ENCODE measurements at regions not wholly inside any gene's neighbourhood (a gene's known extent, or its start where the extent isn't known, plus 50 kb on each side); places are given as distances from the start of the nearest gene placed in this dataset.

DNA sequence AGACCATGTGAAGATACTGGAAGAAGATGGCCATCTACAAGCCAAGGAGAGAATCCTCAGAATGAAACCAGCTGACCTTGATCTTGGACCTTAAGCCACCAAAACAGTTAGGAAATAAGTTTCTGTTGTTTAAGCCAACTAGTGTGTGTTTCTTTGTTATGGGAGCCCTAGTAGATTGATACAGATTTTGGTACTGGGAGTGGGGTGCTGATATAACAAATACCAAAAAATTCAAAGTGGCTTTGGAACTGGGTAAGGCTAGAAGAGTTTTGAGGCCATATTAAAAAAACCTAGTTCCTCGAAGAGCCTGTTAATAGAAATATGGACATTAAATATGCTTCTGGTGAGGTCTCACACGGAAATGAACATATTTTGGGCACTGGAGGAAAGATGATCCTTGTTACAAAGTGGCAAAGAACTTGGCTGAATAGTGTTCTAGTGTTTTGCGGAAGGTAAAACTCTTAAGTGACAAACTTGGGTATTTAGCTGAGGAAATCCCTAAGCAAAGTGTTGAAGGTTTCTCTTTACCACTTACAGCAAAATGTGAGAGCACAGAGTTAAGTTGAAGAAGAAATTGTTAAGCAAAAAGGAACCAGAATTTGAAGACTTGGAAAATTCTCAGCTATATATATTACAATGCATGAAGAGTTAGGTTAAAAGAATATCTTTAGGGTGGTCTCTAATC is 55.1 kb upstream of the CD83 start:
- Mint-ChIP-seq H3K27ac (no peak overlapping the region), H3K4me1 (peaks cover 5% of the 10 kb centered on the region), H3K4me3 (no peak overlapping the region), H3K27me3 (ENCODE audit: low read depth in 3 of 3) (peaks cover 4 to 22% (median 15%) of the 10 kb centered on the region in 3 donors), H3K36me3 (no peaks in the 10 kb centered on the region), H3K9me3 (peaks cover 0 to 4% (median 0%) of the 10 kb centered on the region in 7 donors)
- Histone ChIP-seq H2AFZ (ENCODE audit: insufficient read depth, low read depth, low read length, poor library complexity, severe bottlenecking) (no peak overlapping the region), H3K4me2 (replicated peaks; ENCODE audit: extremely low read depth, low read length, poor library complexity, severe bottlenecking) (no peak overlapping the region), H3K27me3 (ENCODE audit: control insufficient read depth in 2 of 2, insufficient read depth in 2 of 2, low read length in 2 of 2) (peaks cover 13 to 15% of the 10 kb centered on the region in 2 donors), H3K27ac (ENCODE audit: low read depth in 1 of 2, low read length in 2 of 2) (no peak overlapping the region), H3K4me3 (replicated peaks in 1 of 3; ENCODE audit: low read depth in 2 of 3, low read length in 3 of 3) (no peak overlapping the region), H3K79me2 (ENCODE audit: insufficient read depth, low read length) (no peaks in the 10 kb centered on the region), H3K36me3 (replicated peaks in 1 of 2; ENCODE audit: control insufficient read depth in 1 of 2, insufficient read depth in 2 of 2, low read length in 2 of 2) (no peaks in the 10 kb centered on the region), H3K9ac (ENCODE audit: insufficient read depth, low read length, poor library complexity, severe bottlenecking) (no peak overlapping the region), H3K4me1 (ENCODE audit: control insufficient read depth in 1 of 2, insufficient read depth in 2 of 2, low read length in 2 of 2) (no peaks in the 10 kb centered on the region), H4K20me1 (ENCODE audit: insufficient read depth, low read length) (no peaks in the 10 kb centered on the region), H3K9me3 (replicated peaks in 1 of 2; ENCODE audit: control insufficient read depth in 1 of 2, insufficient read depth in 1 of 2, low read length in 2 of 2) (no peaks in the 10 kb centered on the region)
- no peak for DNase-seq
- intact Hi-C loops (cut with micrococcal nuclease) = loop anchor here (5.0 to 10.0 kb wide), 3 partner anchors 138 to 265 kb away; partner anchors contain the start of gene RNF182 (in 1 of the 2)
- 82% methylated on average over 2 of the region's 3 CpGs for WGBS (ENCODE audit: insufficient coverage)
- TF ChIP-seq, protein P1, sequence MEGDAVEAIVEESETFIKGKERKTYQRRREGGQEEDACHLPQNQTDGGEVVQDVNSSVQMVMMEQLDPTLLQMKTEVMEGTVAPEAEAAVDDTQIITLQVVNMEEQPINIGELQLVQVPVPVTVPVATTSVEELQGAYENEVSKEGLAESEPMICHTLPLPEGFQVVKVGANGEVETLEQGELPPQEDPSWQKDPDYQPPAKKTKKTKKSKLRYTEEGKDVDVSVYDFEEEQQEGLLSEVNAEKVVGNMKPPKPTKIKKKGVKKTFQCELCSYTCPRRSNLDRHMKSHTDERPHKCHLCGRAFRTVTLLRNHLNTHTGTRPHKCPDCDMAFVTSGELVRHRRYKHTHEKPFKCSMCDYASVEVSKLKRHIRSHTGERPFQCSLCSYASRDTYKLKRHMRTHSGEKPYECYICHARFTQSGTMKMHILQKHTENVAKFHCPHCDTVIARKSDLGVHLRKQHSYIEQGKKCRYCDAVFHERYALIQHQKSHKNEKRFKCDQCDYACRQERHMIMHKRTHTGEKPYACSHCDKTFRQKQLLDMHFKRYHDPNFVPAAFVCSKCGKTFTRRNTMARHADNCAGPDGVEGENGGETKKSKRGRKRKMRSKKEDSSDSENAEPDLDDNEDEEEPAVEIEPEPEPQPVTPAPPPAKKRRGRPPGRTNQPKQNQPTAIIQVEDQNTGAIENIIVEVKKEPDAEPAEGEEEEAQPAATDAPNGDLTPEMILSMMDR (IDR thresholded peaks at IDR 0.05) = no peak

DNA sequence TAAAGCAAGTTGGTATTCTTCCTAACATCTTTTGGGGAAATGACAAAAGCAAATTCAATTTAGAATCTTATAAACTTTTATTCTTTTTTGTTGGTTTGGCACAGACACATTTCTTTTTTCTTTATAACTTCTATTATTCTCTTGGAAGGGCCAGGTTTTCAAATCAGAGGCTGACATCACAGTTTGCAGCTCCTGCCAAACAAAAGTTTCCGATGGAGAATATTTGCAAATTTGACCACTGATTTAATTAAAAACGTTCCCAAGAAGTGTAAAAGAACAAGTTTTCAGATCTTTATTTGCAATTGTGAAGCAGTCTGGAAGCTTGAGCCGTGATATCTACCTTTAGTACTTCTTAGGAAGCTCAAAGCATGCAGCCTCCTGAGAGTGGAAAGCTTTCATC is 53.8 kb upstream of the CD83 start:
- H2AFZ ChIP-seq (ENCODE audit: insufficient read depth, low read depth, low read length, poor library complexity, severe bottlenecking) = no peak overlapping the region
- no peak overlapping the region for H3K27ac Mint-ChIP-seq
- intact Hi-C loops (cut with micrococcal nuclease) = loop anchor here (5.0 to 10.0 kb wide), 3 partner anchors 139 to 266 kb away; partner anchors contain the start of gene RNF182 (in 1 of the 2)
- H3K4me1 Mint-ChIP-seq = peaks cover 9% of the 10 kb centered on the region
- no peaks in the 10 kb centered on the region for H3K4me1 ChIP-seq (ENCODE audit: control insufficient read depth in 1 of 2, insufficient read depth in 2 of 2, low read length in 2 of 2)
- no peaks in the 10 kb centered on the region for H3K79me2 ChIP-seq (ENCODE audit: insufficient read depth, low read length)
- TF ChIP-seq, protein P1 (IDR thresholded peaks at IDR 0.05) = no peak
- no peaks in the 10 kb centered on the region for H4K20me1 ChIP-seq (ENCODE audit: insufficient read depth, low read length)
- no peaks in the 10 kb centered on the region for H3K36me3 ChIP-seq (replicated peaks in 1 of 2; ENCODE audit: control insufficient read depth in 1 of 2, insufficient read depth in 2 of 2, low read length in 2 of 2)
- no peak overlapping the region for H3K4me2 ChIP-seq (replicated peaks; ENCODE audit: extremely low read depth, low read length, poor library complexity, severe bottlenecking)
- DNase-seq = no peak
- H3K9me3 Mint-ChIP-seq = peaks cover 0 to 4% (median 0%) of the 10 kb centered on the region in 7 donors
- H3K9ac ChIP-seq (ENCODE audit: insufficient read depth, low read length, poor library complexity, severe bottlenecking) = no peak overlapping the region
- no peak overlapping the region for H3K27ac ChIP-seq (ENCODE audit: low read depth in 1 of 2, low read length in 2 of 2)
- H3K4me3 Mint-ChIP-seq = no peak overlapping the region
- peaks cover 13 to 15% of the 10 kb centered on the region in 2 donors for H3K27me3 ChIP-seq (ENCODE audit: control insufficient read depth in 2 of 2, insufficient read depth in 2 of 2, low read length in 2 of 2)
- no peaks in the 10 kb centered on the region for H3K9me3 ChIP-seq (replicated peaks in 1 of 2; ENCODE audit: control insufficient read depth in 1 of 2, insufficient read depth in 1 of 2, low read length in 2 of 2)
- no peaks in the 10 kb centered on the region for H3K36me3 Mint-ChIP-seq
- no peak overlapping the region for H3K4me3 ChIP-seq (replicated peaks in 1 of 3; ENCODE audit: low read depth in 2 of 3, low read length in 3 of 3)
- H3K27me3 Mint-ChIP-seq (ENCODE audit: low read depth in 3 of 3) = peaks cover 4 to 21% (median 12%) of the 10 kb centered on the region in 3 donors
- WGBS (ENCODE audit: insufficient coverage) = no CpG with 5 or more reads among the region's 3 CpGs
